CD4-positive, alpha-beta T cell treated with Interleukin-17A for 1 hour (primary cell): ENCODE measurements at regions not wholly inside any gene's neighbourhood (a gene's known extent, or its start where the extent isn't known, plus 50 kb on each side); places are given as distances from the start of the nearest gene placed in this dataset.

Experiments
- DNase-seq: peaks from one replicate; pipeline ENCODE4 v3.0.0-alpha.2; 2020

- DNase-seq, result no peak
Measured at GRCh38 chr9:78567693-78568092, 270.8 kb downstream of the PSAT1 start.

DNA sequence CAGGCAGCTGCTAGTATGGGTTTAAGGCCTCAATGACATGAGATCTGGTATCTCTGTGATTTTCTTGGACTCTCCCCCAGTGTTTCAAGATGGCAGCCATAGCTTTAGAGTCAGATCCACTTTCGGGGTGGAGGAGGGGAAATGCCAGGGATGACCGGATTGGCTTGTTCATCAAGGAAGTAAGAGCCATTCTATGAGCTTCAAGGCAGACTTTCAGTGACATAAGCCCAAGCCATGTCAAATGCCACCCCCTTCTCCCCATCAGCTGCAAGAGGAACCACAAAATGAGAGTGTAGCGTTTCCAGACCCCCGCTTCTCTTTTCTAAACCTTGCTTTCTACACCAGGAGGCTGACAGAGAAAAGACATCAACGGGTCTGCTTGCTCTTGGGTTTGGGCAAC lies 271.8 kb downstream of the PSAT1 start:
- DNase-seq, result no peak

GRCh38 chr9:78572266-78572665 lies 275.3 kb downstream of the PSAT1 start:
- DNase-seq, result no peak

DNA sequence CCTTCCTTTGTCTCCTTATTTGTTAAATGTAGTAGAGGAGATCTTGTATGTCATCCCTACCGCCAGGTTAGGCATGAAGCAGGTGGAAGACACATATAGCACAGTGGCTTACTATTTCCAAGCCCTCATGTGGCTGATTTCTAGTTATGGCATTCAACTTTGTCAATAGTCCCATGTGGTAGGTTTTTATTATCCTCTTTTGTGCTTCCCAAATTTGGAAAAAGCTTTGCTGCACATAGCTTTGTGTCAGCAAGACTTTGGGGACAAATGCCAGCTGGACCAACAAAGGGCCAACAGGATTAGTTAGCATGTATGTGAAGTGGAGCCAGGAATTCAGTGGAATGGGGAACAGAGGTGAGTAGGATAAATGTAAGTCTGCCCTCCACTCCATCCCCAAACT lies 276.3 kb downstream of the PSAT1 start:
- no peak for DNase-seq

GRCh38 chr9:78573669-78574068 lies 276.7 kb downstream of the PSAT1 start:
- no peak for DNase-seq

DNA sequence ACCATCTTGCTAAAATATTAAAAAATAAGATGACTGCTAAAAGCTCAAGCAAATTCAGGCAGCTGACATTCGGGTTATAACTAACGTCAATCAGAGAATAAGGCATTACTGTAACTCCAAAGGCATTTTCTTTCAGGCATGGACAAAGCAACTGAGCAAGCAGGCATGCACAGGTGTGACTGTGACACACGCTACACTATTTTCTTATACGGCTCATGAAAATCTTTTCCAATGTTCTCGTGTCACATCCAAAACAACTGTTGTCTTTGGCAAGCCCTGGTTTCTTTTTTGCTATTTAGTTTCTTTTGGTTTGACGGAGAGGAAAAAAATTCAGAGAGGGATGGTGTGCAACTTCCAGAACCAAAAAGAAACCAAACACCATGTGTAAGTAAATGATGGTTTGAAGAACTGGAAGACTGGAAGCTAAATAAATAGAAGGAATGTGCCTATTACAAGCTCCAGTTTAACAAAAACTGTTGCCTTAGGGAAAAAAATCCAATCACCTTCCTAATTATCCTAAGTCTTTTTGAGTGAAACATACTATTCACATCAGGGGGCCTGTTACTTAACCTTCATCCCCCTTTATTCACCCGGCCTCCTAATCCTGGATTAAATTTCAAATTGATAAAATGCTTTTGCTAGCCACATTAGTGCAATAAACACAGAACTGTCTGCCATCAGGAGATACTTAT lies 277.6 kb downstream of the PSAT1 start:
- DNase-seq, result no peak

GRCh38 chr9:78575081-78575480 lies 278.2 kb downstream of the PSAT1 start:
- DNase-seq, result no peak

DNA sequence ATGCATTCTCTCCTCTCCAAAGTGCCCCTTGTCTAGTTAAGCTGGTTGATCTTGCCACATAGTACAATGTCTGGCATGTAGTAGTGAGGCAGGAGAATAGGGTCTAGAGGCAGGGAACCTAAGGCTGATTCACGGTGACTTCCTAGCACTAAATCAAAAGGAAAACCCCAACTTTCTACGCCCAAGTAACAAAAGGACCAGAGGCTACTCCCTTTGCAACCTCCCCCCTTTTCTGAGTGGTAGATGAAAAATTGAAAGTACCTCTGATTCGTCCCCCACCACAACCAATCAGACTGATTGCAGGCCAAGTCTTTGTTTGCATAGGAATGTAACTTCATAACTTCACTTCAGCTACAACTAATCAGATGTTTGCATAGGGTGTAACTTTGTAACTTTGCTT lies 278.8 kb downstream of the PSAT1 start:
- no peak for DNase-seq

GRCh38 chr9:78577156-78577906 lies 280.4 kb downstream of the PSAT1 start:
- no peak for DNase-seq

- DNase-seq, result no peak
Measured at GRCh38 chr9:78578072-78578471, 281.1 kb downstream of the PSAT1 start.

DNA sequence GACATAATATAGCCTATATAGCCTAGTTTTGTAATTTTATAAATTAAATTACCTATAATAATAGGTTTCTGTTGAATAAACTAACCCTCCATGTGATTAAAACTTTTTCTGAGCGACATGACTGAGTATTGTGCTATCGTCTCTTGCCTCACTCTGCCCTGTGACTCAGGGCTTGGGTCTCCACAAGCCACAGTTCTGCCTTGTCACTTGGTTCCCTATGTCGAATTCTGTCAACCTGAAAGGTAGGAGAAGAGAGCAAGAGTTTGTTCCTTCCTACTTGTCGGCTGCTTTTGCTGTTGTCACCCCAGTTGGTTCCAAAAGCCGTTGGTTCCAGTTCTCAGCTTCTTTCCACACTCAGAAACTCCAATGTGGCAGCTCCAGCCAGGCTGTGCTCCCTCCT lies 285.9 kb downstream of the PSAT1 start:
- DNase-seq, result no peak

DNA sequence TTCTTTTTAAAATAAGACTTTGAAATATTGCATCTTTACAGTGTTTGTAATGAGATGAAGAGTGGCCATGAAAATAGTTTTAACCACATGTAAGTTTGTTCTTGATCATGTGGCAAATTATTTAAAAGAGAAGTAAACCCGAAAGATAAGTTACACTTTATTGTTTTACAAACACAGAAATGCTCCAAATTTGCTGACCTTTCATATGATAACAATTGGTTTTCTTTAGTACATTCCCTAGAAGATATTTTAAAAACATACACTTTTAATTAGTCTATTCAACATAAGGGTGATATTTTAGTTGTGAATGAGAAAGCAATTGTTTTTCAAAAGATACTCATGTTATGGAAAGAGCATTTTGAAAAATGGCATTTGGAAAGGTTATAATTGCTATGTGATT lies 287.7 kb downstream of the PSAT1 start:
- no peak for DNase-seq

DNA sequence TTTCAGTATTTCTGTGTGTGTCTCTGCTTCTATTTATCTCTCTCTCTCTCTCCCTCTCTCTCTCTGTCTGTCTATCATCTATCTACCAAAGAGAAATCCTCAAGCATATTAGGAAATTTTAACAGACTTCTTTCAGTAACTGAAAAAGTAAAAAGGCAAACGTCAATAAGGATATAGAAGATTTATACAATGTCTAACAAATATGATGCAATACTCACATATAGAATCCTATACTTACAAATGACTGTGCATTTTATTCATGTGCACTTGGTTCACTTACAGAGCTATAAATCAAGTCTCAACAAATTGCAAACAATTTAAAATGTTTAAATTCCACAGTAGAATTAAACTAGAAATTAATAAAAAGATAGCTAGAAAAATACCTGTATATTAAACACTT lies 289.0 kb downstream of the PSAT1 start:
- no peak for DNase-seq

DNA sequence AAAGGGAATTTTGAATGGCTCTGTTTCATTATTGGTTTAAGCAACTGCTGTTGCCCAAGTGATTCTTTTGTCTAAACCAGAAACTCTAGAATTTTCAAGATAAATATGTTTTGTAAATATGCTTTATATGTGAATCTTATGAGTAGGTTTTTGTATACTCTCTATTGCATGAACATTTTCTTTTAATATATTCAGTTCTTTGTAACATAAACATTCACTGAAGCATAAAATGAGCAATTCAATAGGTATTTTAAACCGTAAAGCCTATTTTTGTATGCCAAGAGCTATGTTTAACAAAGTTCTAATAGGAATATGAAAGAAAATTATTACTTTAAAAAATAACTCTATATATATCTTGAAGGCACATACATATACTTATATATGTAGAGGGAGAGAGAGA lies 293.1 kb downstream of the PSAT1 start:
- DNase-seq, result no peak

DNA sequence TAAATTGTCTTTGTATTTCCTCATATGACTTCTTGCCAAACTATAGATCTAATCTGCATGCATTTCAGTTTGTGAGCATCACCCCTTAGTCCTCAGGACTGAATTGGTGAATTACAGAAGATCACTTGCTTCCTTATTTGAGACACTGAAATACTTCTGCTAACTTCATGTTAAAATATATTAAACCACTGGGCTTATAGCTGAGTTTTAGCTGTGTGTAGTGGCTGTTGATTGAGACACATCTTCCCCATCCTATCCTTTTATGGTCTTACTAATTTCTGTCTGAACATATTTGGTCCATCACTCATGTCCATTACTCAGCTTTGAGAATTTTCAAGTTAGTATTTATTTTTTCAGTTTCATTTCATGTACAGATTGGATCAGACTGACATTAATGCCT lies 295.9 kb downstream of the PSAT1 start:
- DNase-seq, result no peak

DNA sequence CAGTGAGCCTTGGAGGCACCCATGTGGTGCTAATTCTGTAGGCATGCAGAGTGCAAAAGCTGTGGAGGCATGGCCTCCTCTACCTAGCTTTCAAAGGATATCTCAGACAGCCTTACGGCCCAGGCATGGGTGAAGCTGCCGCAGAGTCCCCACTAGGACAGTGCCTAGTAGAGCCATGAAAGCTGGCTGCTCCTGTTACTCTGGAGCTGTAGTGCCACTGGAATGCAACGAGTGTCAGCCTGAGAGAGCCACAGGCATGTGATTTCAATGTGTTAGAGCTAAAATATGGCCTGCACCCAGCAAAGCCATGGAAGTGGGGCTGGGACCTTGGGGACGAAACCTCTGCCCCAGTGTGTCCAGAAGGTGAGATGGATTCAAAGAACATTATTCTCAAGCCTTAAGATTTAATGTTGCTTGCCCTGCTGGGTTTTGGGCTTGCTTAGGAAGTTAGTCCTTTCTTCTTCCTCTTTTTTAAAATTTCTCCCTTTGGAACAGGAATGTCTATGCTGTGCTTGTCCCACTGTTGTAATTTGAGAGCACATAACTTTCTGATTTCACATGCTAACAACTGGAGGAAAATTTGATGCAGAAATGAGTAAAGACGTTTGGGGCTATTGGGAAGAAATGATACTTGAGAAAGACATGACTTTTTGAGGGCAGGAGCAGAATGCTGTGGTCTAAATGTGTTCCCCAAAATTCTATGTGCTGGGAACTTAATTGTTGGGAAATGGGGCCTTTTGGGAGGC lies 298.4 kb downstream of the PSAT1 start:
- no peak for DNase-seq

- DNase-seq, result no peak
Measured at GRCh38 chr9:78596346-78596745, 299.4 kb downstream of the PSAT1 start.

DNA sequence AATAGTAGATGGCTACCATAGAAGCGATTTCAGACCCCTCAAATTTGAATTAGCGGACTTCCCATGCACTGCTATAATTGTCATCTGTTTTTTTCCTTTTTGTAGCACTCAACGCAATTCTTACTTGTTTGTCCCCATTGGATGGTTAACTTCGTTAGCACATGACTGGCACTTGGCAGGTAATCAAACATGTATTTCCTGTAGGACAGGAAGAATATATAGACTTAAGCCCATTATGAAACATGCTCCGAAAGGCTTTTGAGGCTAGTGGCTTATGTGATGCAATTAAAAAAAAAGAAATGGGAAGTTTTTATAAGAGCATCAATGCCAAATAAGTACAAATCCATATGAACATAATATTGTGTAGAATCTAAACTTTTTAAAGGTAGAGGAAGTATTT lies 301.2 kb downstream of the PSAT1 start:
- no peak for DNase-seq

- no peak for DNase-seq
Measured at GRCh38 chr9:78599926-78600325, 303.0 kb downstream of the PSAT1 start.

- DNase-seq, result peak; percentile 6
Measured at GRCh38 chr9:78601957-78602565, 305.1 kb downstream of the PSAT1 start.

DNA sequence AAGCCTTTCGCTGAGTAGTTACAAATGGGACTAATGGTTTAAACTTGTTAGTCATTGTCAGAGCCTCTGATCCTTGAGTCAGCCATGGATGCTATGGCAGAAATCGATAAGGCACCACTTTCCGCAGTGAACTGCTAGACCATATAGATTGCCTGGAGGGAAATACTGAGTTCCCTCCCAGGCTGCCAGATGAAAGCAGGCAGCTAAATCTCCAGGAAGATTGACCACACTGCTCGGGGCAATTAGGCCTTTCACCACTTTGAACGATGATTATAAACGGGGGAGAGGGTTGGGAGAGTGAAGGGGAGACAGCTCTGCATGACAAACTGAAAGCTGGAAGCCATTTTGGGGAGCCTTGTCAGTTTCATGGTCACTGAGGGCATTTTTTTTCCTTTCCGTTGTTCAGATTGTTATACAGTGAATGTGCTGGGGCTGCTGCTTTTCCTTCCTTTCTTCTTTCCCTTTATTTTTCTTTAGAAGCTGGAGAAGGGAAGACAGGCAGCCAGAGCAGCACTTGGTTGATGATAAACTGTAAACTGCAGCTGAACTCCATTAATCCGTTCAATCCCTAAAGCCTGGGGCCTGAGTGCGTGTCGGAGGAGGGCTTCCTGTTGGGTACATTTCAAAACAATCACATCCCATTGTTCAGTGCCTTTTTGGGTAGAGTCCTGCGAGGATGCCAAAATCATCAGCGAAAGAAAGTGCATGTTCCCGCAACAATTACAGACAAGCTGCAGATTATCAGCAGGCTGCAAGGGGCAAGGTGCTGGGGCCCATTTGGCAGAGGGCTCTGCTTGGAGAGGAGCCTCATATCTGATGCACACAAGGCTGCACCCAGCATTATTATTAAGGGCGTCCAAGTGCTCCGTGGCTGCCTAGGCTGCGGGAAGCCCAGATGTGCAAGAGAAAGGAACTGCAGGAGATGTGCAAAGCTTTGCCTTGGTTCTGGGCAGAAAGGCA lies 308.4 kb downstream of the PSAT1 start:
- no peak for DNase-seq

- no peak for DNase-seq
Measured at GRCh38 chr9:78606001-78606379, 309.1 kb downstream of the PSAT1 start.
